ENCODE measurements at regions not wholly inside any gene's neighbourhood (a gene's known extent, or its start where the extent isn't known, plus 50 kb on each side); places are given as distances from the start of the nearest gene placed in this dataset.

- H3K27ac ChIP-seq = no peak overlapping the region
- H3K36me3 ChIP-seq = no peaks in the 10 kb centered on the region
- no peaks in the 10 kb centered on the region for H3K27me3 ChIP-seq
- WGBS = 70% methylated on average over 4 of the region's 4 CpGs
- no peak for DNase-seq (ENCODE audit: low spot score in 2 of 2)
- no peaks in the 10 kb centered on the region for H3K4me1 ChIP-seq
- TF ChIP-seq POLR2AphosphoS5 (IDR thresholded peaks at IDR 0.05) = no peak
- no peak for TF ChIP-seq CTCF (IDR thresholded peaks at IDR 0.05)
- no peak for TF ChIP-seq POLR2A (IDR thresholded peaks at IDR 0.05)
- no peak overlapping the region for H3K4me3 ChIP-seq
- no peaks in the 10 kb centered on the region for H3K9me3 ChIP-seq
These were observed 195.1 kb upstream of the KLF6 start for GRCh38 chr10:3980144-3980543.

GRCh38 chr10:3978761-3979160 is 193.8 kb upstream of the KLF6 start:
- Histone ChIP-seq H3K27me3 (no peaks in the 10 kb centered on the region), H3K4me3 (no peak overlapping the region), H3K27ac (no peak overlapping the region), H3K36me3 (no peaks in the 10 kb centered on the region), H3K4me1 (no peaks in the 10 kb centered on the region), H3K9me3 (no peaks in the 10 kb centered on the region)
- TF ChIP-seq EP300 (IDR thresholded peaks at IDR 0.05) (no peak), POLR2AphosphoS5 (IDR thresholded peaks at IDR 0.05) (no peak), POLR2A (IDR thresholded peaks at IDR 0.05) (no peak), CTCF (IDR thresholded peaks at IDR 0.05) (no peak)
- no peak for DNase-seq (ENCODE audit: low spot score in 2 of 2)
- WGBS = 59% methylated on average over 4 of the region's 4 CpGs

GRCh38 chr10:3978174-3978573 is 193.2 kb upstream of the KLF6 start:
- DNase-seq (ENCODE audit: low spot score in 2 of 2) = no peak
- H3K4me1 ChIP-seq = peaks cover 3% of the 10 kb centered on the region
- H3K27ac ChIP-seq = no peak overlapping the region
- 97% methylated on average over 1 of the region's 1 CpG for WGBS
- no peaks in the 10 kb centered on the region for H3K36me3 ChIP-seq
- H3K4me3 ChIP-seq = no peak overlapping the region
- TF ChIP-seq POLR2AphosphoS5 (IDR thresholded peaks at IDR 0.05) = no peak
- no peak for TF ChIP-seq EP300 (IDR thresholded peaks at IDR 0.05)
- no peak for TF ChIP-seq CTCF (IDR thresholded peaks at IDR 0.05)
- TF ChIP-seq POLR2A (IDR thresholded peaks at IDR 0.05) = no peak
- no peaks in the 10 kb centered on the region for H3K27me3 ChIP-seq
- H3K9me3 ChIP-seq = no peaks in the 10 kb centered on the region

GRCh38 chr10:3977761-3978160 is 192.8 kb upstream of the KLF6 start:
- no peak overlapping the region for H3K27ac ChIP-seq
- WGBS = 86% methylated on average over 6 of the region's 6 CpGs
- H3K36me3 ChIP-seq = no peaks in the 10 kb centered on the region
- DNase-seq (ENCODE audit: low spot score in 2 of 2) = no peak
- H3K9me3 ChIP-seq = no peaks in the 10 kb centered on the region
- H3K27me3 ChIP-seq = no peaks in the 10 kb centered on the region
- H3K4me3 ChIP-seq = no peak overlapping the region
- H3K4me1 ChIP-seq = peaks cover 3% of the 10 kb centered on the region
- TF ChIP-seq POLR2A (IDR thresholded peaks at IDR 0.05) (no peak), CTCF (IDR thresholded peaks at IDR 0.05) (no peak), EP300 (IDR thresholded peaks at IDR 0.05) (no peak), POLR2AphosphoS5 (IDR thresholded peaks at IDR 0.05) (no peak)

- Histone ChIP-seq H3K27me3 (no peaks in the 10 kb centered on the region), H3K9me3 (no peaks in the 10 kb centered on the region), H3K4me1 (peaks cover 5% of the 10 kb centered on the region), H3K4me3 (no peak overlapping the region), H3K27ac (no peak overlapping the region), H3K36me3 (no peaks in the 10 kb centered on the region)
- WGBS = 77% methylated on average over 1 of the region's 1 CpG
- no peak for DNase-seq (ENCODE audit: low spot score in 2 of 2)
- TF ChIP-seq CTCF (IDR thresholded peaks at IDR 0.05) = no peak
- no peak for TF ChIP-seq POLR2A (IDR thresholded peaks at IDR 0.05)
- TF ChIP-seq EP300 (IDR thresholded peaks at IDR 0.05) = no peak
- no peak for TF ChIP-seq POLR2AphosphoS5 (IDR thresholded peaks at IDR 0.05)
These were observed 191.7 kb upstream of the KLF6 start for GRCh38 chr10:3976718-3977117.
